A549 (cell line): ENCODE measurements at regions not wholly inside any gene's neighbourhood (a gene's known extent, or its start where the extent isn't known, plus 50 kb on each side); places are given as distances from the start of the nearest gene placed in this dataset.
A peak's percentile ranks its signal among the peaks of the same experiment; 100 is the strongest.
"Not testable (repeated sequence)": the region's sequence is repeated elsewhere in the genome, so short reads cannot be mapped to it uniquely, and the experiment has no call there.

ENCODE experiments used
- ATAC-seq, 2 experiments: fragments of 200-7000 bp in 1 of 2; fragments of >200 bp in 1 of 2; cut with Nextera tagmentation in 1 of 2; cut with Tn5 transposase in 1 of 2; 3 replicates each; pipeline versions ENCODE4 v1.8.0 to v1.9.1; 2018 to 2020; ENCODE audit warnings: mild to moderate bottlenecking in 1 of 2, moderate library complexity in 1 of 2
- CTCF ChIA-PET: fragments of 300-600 bp; sonication (Branson Sonifier 250); formaldehyde crosslinking; extraction: SDS; loops from one replicate; lab custom pipeline; 2021; ENCODE audit warnings: antibody characterized with exemption, inconsistent platforms; lab: Yijun Ruan, JAX
- POLR2A ChIA-PET: fragments of 350-600 bp; formaldehyde crosslinking; extraction: SDS; loops from one replicate; lab custom pipeline; 2021; ENCODE audit warnings: antibody characterized with exemption, inconsistent platforms; lab: Yijun Ruan, JAX
- DNase-seq, 2 experiments: peaks; one replicate each; pipeline versions ENCODE4 v3.0.0 to v3.0.0-alpha.2; 2011 to 2016; ENCODE audit warnings: low read depth in 1 of 2, low spot score in 1 of 2
- FAIRE-seq: peaks from 2 replicates; lab custom pipeline; 2011; peaks lifted over from hg19 to GRCh38; lab: Jason Lieb, UNC
- H3K27ac ChIP-seq, 2 experiments: fragments of >200 bp; sonication (Bioruptor Twin); formaldehyde crosslinking; 3 replicates each; pipeline ENCODE4 v1.5.1; 2016 to 2017
- H3K4me1 ChIP-seq: fragments of >200 bp; sonication (Bioruptor Twin); formaldehyde crosslinking; 3 replicates; pipeline ENCODE4 v1.6.1; 2016
- H3K4me2 ChIP-seq: fragments of >200 bp; sonication (Bioruptor Twin); formaldehyde crosslinking; 3 replicates; pipeline ENCODE4 v1.6.1; 2016
- H3K4me3 ChIP-seq: fragments of >200 bp; sonication (Bioruptor Twin); formaldehyde crosslinking; 3 replicates; pipeline ENCODE4 v1.5.1; 2016
- H3K9me3 ChIP-seq: fragments of >200 bp; sonication (Bioruptor Twin); formaldehyde crosslinking; 3 replicates; pipeline ENCODE4 v1.6.1; 2016
- WGBS: methylation state at CpG from one replicate; pipeline ENCODE4 v1.1.6; 2017; ENCODE audit errors: missing lambda C conversion rate; 5-methylcytosine and 5-hydroxymethylcytosine counted together

- FAIRE-seq, CTCF ChIA-PET, POLR2A ChIA-PET, H3K4me1 ChIP-seq, ATAC-seq, H3K27ac ChIP-seq, H3K9me3 ChIP-seq, H3K4me3 ChIP-seq, H3K4me2 ChIP-seq, DNase-seq: not testable (repeated sequence)
- 41% methylated on average over 4 of the region's 7 CpGs for WGBS
Measured at GRCh38 chr2:91565689-91566430, 2874.4 kb downstream of the RPIA start.

- H3K4me1 ChIP-seq, DNase-seq, H3K4me2 ChIP-seq, H3K27ac ChIP-seq, POLR2A ChIA-PET, ATAC-seq, H3K4me3 ChIP-seq, H3K9me3 ChIP-seq, CTCF ChIA-PET, FAIRE-seq: not testable (repeated sequence)
- 58% methylated on average over 7 of the region's 8 CpGs for WGBS
Measured at GRCh38 chr2:91566611-91567010, 2875.1 kb downstream of the RPIA start.

- H3K9me3 ChIP-seq, POLR2A ChIA-PET, H3K27ac ChIP-seq, DNase-seq, H3K4me2 ChIP-seq, H3K4me1 ChIP-seq, CTCF ChIA-PET, FAIRE-seq, H3K4me3 ChIP-seq, ATAC-seq: not testable (repeated sequence)
- 76% methylated on average over 14 of the region's 18 CpGs for WGBS
Measured at GRCh38 chr2:91567546-91568335, 2876.3 kb downstream of the RPIA start.

- H3K4me3 ChIP-seq, CTCF ChIA-PET, H3K4me1 ChIP-seq, ATAC-seq, FAIRE-seq, POLR2A ChIA-PET, H3K4me2 ChIP-seq, DNase-seq, H3K27ac ChIP-seq, H3K9me3 ChIP-seq: not testable (repeated sequence)
- WGBS, result 50% methylated on average over 14 of the region's 25 CpGs
Measured at GRCh38 chr2:91568391-91569338, 2877.2 kb downstream of the RPIA start.

GRCh38 chr2:91571239-91571923, 2879.9 kb downstream of the RPIA start:
- CTCF ChIA-PET, H3K9me3 ChIP-seq, H3K4me1 ChIP-seq, FAIRE-seq, POLR2A ChIA-PET: not testable (repeated sequence)
- H3K4me2 ChIP-seq, result peak overlapping the region; percentile 63
- peak overlapping the region; percentile 41 for H3K4me3 ChIP-seq
- peak in 1 of 2 experiments; percentile 13 for DNase-seq
- peak; percentile 80 to 84 for ATAC-seq
- WGBS, result 63% methylated on average over 77 of the region's 78 CpGs
- H3K27ac ChIP-seq, result peak overlapping the region in 1 of 2 experiments; percentile 62; a peak in 2 of 6 replicates

- DNase-seq, H3K4me2 ChIP-seq, CTCF ChIA-PET, H3K4me1 ChIP-seq, FAIRE-seq, H3K4me3 ChIP-seq, ATAC-seq, H3K9me3 ChIP-seq, POLR2A ChIA-PET, H3K27ac ChIP-seq: not testable (repeated sequence)
- whole genome bisulfite sequencing, result 19% methylated on average over 4 of the region's 4 CpGs
Measured at GRCh38 chr2:91573018-91573417, 2881.5 kb downstream of the RPIA start.

- DNase-seq, FAIRE-seq, H3K4me1 ChIP-seq, H3K4me2 ChIP-seq, H3K27ac ChIP-seq, H3K4me3 ChIP-seq, H3K9me3 ChIP-seq, CTCF ChIA-PET, POLR2A ChIA-PET, ATAC-seq: not testable (repeated sequence)
- WGBS, result 28% methylated on average over 2 of the region's 4 CpGs
Measured at GRCh38 chr2:91573755-91574154, 2882.3 kb downstream of the RPIA start.

- POLR2A ChIA-PET, result not testable (repeated sequence)
Measured at GRCh38 chr2:91574255-91574654, 2882.8 kb downstream of the RPIA start.

GRCh38 chr2:91575701-91576100, 2884.2 kb downstream of the RPIA start:
- POLR2A ChIA-PET, FAIRE-seq, DNase-seq, H3K4me2 ChIP-seq, H3K4me1 ChIP-seq, ATAC-seq, H3K27ac ChIP-seq, H3K4me3 ChIP-seq, H3K9me3 ChIP-seq, CTCF ChIA-PET: not testable (repeated sequence)
- WGBS, result 15% methylated on average over 11 of the region's 11 CpGs

More at GRCh38 chr2:91574255-91574654, 2882.8 kb downstream of the RPIA start:
- 54% methylated on average over 5 of the region's 8 CpGs for WGBS
- H3K27ac ChIP-seq, H3K4me3 ChIP-seq, DNase-seq, ATAC-seq, FAIRE-seq, H3K4me1 ChIP-seq, H3K9me3 ChIP-seq, CTCF ChIA-PET, H3K4me2 ChIP-seq: not testable (repeated sequence)

- WGBS, result 27% methylated on average over 6 of the region's 6 CpGs
- DNase-seq, ATAC-seq, POLR2A ChIA-PET, CTCF ChIA-PET, FAIRE-seq, H3K4me2 ChIP-seq, H3K27ac ChIP-seq, H3K4me3 ChIP-seq, H3K9me3 ChIP-seq, H3K4me1 ChIP-seq: not testable (repeated sequence)
Measured at GRCh38 chr2:91577406-91577805, 2885.9 kb downstream of the RPIA start.
